ENCODE measurements at regions not wholly inside any gene's neighbourhood (a gene's known extent, or its start where the extent isn't known, plus 50 kb on each side); places are given as distances from the start of the nearest gene placed in this dataset.

- no peak overlapping the region for H3K4me3 ChIP-seq (ENCODE audit: low read depth, low read length)
- TF ChIP-seq CTCF (conservative IDR thresholded peaks at IDR 0.05; ENCODE audit: low read depth, low read length) = no peak
- no peak for DNase-seq (ENCODE audit: low read depth)
Measured at GRCh38 chr5:119814655-119815054, 185.3 kb downstream of the FAM170A start.

- DNase-seq (ENCODE audit: low read depth) = no peak
- no peak overlapping the region for H3K4me3 ChIP-seq (ENCODE audit: low read depth, low read length)
- no peak for TF ChIP-seq CTCF (conservative IDR thresholded peaks at IDR 0.05; ENCODE audit: low read depth, low read length)
Measured at GRCh38 chr5:119816055-119816454, 186.7 kb downstream of the FAM170A start.

GRCh38 chr5:119820016-119820415, 190.7 kb downstream of the FAM170A start:
- no peak for TF ChIP-seq CTCF (conservative IDR thresholded peaks at IDR 0.05; ENCODE audit: low read depth, low read length)
- no peak overlapping the region for H3K4me3 ChIP-seq (ENCODE audit: low read depth, low read length)
- DNase-seq (ENCODE audit: low read depth) = no peak

- TF ChIP-seq CTCF (conservative IDR thresholded peaks at IDR 0.05; ENCODE audit: low read depth, low read length) = no peak
- DNase-seq (ENCODE audit: low read depth) = no peak
- H3K4me3 ChIP-seq (ENCODE audit: low read depth, low read length) = no peak overlapping the region
Measured at GRCh38 chr5:119820608-119821007, 191.2 kb downstream of the FAM170A start.

GRCh38 chr5:119828541-119828940, 199.2 kb downstream of the FAM170A start:
- no peak for TF ChIP-seq CTCF (conservative IDR thresholded peaks at IDR 0.05; ENCODE audit: low read depth, low read length)
- no peak for DNase-seq (ENCODE audit: low read depth)
- no peak overlapping the region for H3K4me3 ChIP-seq (ENCODE audit: low read depth, low read length)

- no peak for TF ChIP-seq CTCF (conservative IDR thresholded peaks at IDR 0.05; ENCODE audit: low read depth, low read length)
- no peak for DNase-seq (ENCODE audit: low read depth)
- no peak overlapping the region for H3K4me3 ChIP-seq (ENCODE audit: low read depth, low read length)
Measured at GRCh38 chr5:119829341-119829740, 200.0 kb downstream of the FAM170A start.

- H3K4me3 ChIP-seq (ENCODE audit: low read depth, low read length) = no peak overlapping the region
- no peak for TF ChIP-seq CTCF (conservative IDR thresholded peaks at IDR 0.05; ENCODE audit: low read depth, low read length)
- no peak for DNase-seq (ENCODE audit: low read depth)
Measured at GRCh38 chr5:119833176-119833575, 203.8 kb downstream of the FAM170A start.
